ENCODE measurements at regions not wholly inside any gene's neighbourhood (a gene's known extent, or its start where the extent isn't known, plus 50 kb on each side); places are given as distances from the start of the nearest gene placed in this dataset.
A peak's percentile ranks its signal among the peaks of the same experiment; 100 is the strongest.

DNA sequence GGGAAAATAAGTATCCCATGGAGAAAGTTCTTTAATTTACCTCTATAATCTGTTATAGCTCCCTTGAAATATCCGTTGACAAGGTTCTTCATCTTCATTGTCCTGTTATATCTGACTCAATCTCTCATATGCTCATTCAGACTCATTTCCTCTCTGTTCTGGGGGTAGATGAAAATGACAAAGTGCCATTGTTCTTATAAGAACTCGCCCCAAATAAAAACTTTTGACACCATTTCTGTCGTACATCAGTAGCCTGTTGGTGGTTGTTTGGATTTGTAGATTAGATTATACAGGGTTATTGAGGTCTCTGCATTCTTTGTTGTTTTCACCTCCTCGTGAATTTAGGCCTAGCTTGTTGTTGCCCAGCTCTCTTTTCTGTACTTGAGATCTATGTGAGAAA is 55.2 kb upstream of the IPO9 start:
- DNase-seq (ENCODE audit: low read depth) = no peak
- TF ChIP-seq, protein P1, sequence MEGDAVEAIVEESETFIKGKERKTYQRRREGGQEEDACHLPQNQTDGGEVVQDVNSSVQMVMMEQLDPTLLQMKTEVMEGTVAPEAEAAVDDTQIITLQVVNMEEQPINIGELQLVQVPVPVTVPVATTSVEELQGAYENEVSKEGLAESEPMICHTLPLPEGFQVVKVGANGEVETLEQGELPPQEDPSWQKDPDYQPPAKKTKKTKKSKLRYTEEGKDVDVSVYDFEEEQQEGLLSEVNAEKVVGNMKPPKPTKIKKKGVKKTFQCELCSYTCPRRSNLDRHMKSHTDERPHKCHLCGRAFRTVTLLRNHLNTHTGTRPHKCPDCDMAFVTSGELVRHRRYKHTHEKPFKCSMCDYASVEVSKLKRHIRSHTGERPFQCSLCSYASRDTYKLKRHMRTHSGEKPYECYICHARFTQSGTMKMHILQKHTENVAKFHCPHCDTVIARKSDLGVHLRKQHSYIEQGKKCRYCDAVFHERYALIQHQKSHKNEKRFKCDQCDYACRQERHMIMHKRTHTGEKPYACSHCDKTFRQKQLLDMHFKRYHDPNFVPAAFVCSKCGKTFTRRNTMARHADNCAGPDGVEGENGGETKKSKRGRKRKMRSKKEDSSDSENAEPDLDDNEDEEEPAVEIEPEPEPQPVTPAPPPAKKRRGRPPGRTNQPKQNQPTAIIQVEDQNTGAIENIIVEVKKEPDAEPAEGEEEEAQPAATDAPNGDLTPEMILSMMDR (IDR thresholded peaks at IDR 0.05; ENCODE audit: low read length, missing control alignments) = no peak
- H3K4me3 ChIP-seq (replicated peaks; ENCODE audit: low read depth, low read length) = no peak overlapping the region

DNA sequence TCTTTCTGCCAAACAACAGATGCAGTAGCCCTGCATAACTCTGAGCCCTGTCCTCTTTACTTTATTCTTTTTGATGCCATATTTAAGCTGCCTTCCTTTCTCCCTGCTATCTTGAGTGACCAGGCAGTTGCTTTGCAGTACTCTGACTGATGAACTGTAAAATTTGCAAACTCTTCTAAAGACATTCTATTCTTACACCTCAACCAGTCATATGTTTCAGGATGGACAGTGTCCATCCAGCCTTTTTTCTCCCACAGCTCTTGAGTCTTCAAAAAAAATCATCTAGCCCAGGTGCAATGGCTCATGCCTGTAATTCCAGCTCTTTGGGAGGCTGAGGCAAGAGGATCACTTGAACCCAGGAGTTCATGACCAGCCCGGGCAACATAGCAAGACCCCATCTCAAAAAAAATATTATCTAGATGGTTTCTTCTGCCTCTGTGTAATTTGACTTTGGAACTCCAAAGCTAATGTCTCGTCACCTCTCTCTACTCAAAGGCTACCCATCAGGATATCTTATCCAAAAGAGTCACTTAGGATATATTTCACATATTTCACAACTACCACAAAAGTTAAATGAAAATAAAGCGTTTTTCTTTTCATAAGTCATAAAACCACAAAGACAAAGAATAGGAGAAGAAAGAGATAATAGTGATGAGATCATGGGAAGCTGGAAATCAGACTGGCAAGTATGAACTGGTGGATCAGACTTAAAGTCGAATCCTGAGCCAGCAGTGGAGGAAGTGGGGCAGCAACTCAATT is 54.6 kb upstream of the IPO9 start:
- TF ChIP-seq, protein P1 (IDR thresholded peaks at IDR 0.05; ENCODE audit: low read length, missing control alignments) = no peak
- DNase-seq (ENCODE audit: low read depth) = peak; percentile 86
- no peak overlapping the region for H3K4me3 ChIP-seq (replicated peaks; ENCODE audit: low read depth, low read length)

DNA sequence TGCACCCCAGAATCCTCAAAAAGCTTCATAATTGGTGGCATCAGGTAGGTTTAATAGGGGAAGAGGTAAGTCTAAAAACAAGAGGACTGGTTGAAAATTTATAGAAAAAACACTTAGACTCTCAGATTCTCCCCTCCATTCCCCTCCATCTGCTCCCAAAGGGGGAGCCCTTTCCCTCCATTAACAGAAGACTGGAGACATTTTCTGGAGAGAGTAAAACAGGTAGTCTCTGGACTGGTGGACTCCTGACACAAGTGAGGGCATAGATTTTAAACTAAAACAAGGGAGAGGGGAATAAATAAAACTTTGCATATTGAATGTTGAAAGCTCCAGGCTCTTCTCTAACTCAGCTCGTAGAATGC is 54.0 kb upstream of the IPO9 start:
- TF ChIP-seq, protein P1 (IDR thresholded peaks at IDR 0.05; ENCODE audit: low read length, missing control alignments) = peak; percentile 29
- no peak overlapping the region for H3K4me3 ChIP-seq (replicated peaks; ENCODE audit: low read depth, low read length)
- DNase-seq (ENCODE audit: low read depth) = no peak

DNA sequence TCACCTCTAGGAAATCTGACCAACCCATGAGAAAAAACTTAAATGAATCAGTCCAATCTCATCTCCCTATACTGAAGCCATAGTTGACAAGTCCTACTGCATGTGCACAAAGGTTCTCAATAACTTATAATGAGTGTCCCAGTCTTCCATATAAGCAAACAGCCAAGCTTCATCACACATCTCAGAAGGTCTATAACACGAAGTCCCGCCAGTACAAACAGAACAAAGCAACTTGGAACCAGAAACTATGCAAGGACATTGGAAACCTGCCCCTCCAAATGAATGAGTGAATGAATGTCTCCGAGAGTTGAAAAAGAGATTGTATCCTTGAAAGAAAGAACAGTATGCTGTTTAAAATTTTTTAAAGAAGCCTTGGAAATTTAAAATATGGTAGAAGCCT is 53.6 kb upstream of the IPO9 start:
- no peak overlapping the region for H3K4me3 ChIP-seq (replicated peaks; ENCODE audit: low read depth, low read length)
- TF ChIP-seq, protein P1 (IDR thresholded peaks at IDR 0.05; ENCODE audit: low read length, missing control alignments) = no peak
- DNase-seq (ENCODE audit: low read depth) = no peak

DNA sequence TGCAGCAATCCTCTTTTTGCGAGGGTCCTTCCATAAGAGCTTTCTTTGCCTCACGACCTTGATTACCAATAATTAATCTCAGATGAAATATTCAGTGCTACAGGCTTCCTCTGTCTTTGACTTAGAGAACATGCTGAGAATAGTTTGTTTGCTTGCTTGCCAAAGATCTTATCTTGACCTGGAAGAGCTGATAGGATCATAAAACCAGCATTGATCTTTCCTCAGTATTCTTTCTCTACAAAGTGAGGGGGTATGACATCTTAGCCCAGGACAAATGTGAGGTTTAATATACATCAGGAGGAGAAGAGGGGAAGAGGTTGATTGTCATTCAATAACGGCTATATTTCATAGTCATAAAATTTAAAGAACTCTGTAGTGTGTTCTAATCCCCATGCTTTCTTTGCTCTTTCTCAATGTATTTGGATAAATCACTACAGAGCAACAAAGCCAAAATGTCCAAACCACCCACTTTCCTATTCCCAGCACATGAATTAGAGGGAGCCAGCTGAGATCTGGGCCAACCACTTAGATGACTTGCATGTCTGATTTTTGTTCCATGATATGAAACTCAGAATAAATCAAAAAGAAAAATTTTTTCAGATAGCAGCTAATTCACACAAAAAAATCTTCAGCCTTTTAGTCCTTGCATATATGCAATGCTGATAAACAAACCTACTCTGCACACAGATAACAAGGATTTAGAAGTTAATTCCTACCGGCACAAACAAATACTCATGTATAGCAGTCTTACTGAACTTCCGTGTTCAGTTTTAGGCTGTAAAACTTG is 50.5 kb upstream of the IPO9 start:
- no peak overlapping the region for H3K4me3 ChIP-seq (replicated peaks; ENCODE audit: low read depth, low read length)
- DNase-seq (ENCODE audit: low read depth) = peak; percentile 49
- TF ChIP-seq, protein P1 (IDR thresholded peaks at IDR 0.05; ENCODE audit: low read length, missing control alignments) = no peak
